Hepatocyte (in vitro differentiated cells): ENCODE measurements at regions not wholly inside any gene's neighbourhood (a gene's known extent, or its start where the extent isn't known, plus 50 kb on each side); places are given as distances from the start of the nearest gene placed in this dataset.

Experiments used
- EZH2 ChIP-seq: fragments of 200-600 bp; sonication (generic); IDR thresholded peaks from 2 replicates; pipeline ENCODE4 v1.6.1; 2016; ENCODE audit warnings: antibody characterized with exemption, mild to moderate bottlenecking, borderline replicate concordance
- EZH2phosphoT487 ChIP-seq: fragments of 200-600 bp; sonication (generic); IDR thresholded peaks from one replicate; pipeline ENCODE4 v1.6.1; 2018; ENCODE audit warnings: antibody characterized with exemption, mild to moderate bottlenecking, low read depth, moderate library complexity; ENCODE audit not compliant: unreplicated experiment, severe bottlenecking
- TF ChIP-seq, protein P1 (sequence below): fragments of 200-600 bp; sonication (generic); IDR thresholded peaks from 2 replicates; pipeline ENCODE4 v1.5.1; 2016; ENCODE audit warnings: antibody characterized with exemption, mild to moderate bottlenecking; ENCODE audit not compliant: poor library complexity

GRCh38 chr6:10266462-10266861, 148.4 kb downstream of the TFAP2A start:
- TF ChIP-seq EZH2 (no peak), EZH2phosphoT487 (no peak)
- TF ChIP-seq, protein P1, sequence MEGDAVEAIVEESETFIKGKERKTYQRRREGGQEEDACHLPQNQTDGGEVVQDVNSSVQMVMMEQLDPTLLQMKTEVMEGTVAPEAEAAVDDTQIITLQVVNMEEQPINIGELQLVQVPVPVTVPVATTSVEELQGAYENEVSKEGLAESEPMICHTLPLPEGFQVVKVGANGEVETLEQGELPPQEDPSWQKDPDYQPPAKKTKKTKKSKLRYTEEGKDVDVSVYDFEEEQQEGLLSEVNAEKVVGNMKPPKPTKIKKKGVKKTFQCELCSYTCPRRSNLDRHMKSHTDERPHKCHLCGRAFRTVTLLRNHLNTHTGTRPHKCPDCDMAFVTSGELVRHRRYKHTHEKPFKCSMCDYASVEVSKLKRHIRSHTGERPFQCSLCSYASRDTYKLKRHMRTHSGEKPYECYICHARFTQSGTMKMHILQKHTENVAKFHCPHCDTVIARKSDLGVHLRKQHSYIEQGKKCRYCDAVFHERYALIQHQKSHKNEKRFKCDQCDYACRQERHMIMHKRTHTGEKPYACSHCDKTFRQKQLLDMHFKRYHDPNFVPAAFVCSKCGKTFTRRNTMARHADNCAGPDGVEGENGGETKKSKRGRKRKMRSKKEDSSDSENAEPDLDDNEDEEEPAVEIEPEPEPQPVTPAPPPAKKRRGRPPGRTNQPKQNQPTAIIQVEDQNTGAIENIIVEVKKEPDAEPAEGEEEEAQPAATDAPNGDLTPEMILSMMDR = no peak
